HG03565 (cell line): ENCODE measurements at regions not wholly inside any gene's neighbourhood (a gene's known extent, or its start where the extent isn't known, plus 50 kb on each side); places are given as distances from the start of the nearest gene placed in this dataset.
"Not testable (repeated sequence)": the region's sequence is repeated elsewhere in the genome, so short reads cannot be mapped to it uniquely, and the experiment has no call there.

ENCODE experiments used
- ATAC-seq: cut with Tn5 transposase; IDR thresholded peaks from one replicate; pipeline ENCODE4 v1.9.1; 2021; ENCODE audit warnings: mild to moderate bottlenecking, moderate library complexity; ENCODE audit not compliant: unreplicated experiment

- ATAC-seq = no peak
Observed at GRCh38 chr2:125581557-125581956, 1074.4 kb upstream of the GYPC start.

DNA sequence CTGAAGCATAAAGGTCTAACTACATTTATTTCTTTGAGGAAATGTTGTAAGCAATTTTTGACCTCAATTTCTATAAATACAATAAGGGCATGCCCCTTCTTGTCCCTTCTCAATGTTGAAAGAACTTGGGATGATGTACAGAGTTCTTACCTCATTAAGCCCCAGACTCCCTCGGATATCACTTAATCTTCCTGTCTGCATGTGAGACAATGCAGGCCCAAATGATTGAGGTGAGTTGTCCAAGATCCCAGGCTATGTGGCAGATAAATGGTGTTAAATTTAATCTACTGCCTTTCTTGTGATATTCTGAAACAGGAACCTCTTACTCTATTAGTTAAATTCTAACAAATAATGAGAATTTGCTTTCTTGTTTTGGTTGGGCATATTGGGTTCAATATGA, 1073.4 kb upstream of the GYPC start:
- no peak for ATAC-seq

DNA sequence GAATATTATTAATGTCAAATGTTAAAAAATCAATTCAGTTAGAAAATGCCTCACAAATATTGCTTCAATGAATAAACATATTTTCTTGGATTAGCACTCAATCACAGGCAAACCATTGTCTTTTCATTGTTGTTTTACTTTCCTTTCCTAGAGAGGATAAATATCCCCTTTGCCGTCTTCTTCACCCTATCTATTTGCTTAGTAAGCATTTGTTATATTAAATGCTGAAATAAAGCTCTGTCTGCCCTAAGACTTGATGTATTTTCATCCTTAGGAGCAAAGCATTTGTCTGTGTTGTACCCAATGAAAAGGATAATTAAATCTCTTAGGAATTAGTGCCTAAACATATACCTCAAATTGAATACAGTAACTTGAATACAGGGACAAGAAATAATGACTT, 1071.2 kb upstream of the GYPC start:
- ATAC-seq = no peak

GRCh38 chr2:125588780-125589179, 1067.2 kb upstream of the GYPC start:
- no peak for ATAC-seq

DNA sequence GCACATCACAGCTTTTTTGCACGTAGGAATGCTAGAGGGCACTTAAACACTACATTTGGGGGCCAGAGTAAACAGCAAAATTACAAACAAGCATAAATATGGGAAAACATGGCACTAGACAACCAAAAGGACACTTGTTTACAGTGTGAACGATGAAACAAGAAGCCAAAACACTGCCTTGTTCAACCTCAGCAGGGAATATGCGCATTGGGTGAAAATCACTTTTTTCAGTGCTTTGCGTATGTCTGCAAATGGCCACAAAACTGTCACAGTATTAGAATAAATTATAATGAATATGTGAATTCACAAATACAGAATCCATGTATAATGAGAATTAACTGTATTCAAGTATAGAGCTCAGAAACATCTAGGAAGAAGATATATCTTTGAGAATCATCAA, 1064.0 kb upstream of the GYPC start:
- ATAC-seq = no peak

GRCh38 chr2:125593036-125593435, 1062.9 kb upstream of the GYPC start:
- ATAC-seq = no peak

GRCh38 chr2:125596612-125597011, 1059.3 kb upstream of the GYPC start:
- no peak for ATAC-seq

DNA sequence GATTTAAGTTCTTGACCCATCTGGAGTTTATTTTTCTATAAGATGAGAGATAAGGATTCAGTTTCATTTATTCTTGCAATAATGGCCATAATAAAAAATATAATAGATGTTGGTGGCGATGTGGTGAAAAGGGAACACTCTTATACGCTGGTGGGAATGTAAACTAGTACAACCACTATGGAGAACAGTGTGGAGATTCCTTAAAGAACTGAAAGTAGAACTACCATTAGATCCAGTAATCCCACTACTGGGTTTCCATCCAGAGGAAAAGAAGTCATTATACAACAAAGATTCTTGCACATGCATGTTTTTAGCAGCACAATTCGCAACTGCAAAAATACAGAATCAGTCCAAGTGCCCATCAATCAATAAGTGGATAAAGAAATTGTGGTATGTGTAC, 1040.5 kb upstream of the GYPC start:
- no peak for ATAC-seq

DNA sequence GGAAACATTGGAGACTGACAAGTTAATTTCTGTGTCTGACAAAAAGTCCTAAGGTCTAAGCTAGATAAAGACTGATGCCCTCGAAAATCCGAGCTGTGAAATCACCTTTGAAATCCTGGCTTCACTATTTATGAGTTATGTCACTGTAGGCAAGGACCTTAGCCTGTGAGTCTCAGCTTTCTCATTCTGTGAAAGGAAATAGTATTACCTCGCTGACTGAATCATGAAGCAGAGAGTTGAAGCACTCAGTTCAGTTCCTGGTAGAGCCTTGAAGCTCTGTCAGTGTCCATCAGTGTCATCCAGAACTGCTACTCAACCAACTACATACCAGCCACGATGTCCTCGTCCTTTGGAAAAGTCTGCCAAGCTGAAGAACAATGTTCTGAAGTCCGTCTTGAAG, 1025.6 kb upstream of the GYPC start:
- no peak for ATAC-seq

- no peak for ATAC-seq
Observed at GRCh38 chr2:125634662-125635061, 1021.3 kb upstream of the GYPC start.

DNA sequence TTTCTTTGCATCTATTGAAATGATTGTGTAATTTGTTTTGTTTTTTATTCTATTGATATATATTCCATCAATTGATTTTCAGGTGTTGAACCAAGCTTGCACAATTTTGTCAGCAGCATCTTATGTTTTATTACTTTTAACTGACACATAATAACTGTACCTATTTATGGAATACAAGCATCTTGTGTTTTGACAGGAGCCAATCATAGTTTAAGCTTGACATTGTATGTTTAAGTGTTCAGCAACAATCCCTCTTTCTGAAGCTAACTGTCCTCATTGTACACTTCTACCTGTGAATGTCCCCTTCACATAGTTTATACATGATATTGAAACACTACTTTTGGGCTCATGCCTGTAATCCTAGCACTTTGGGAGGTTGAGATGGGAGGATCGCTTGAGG, 1017.6 kb upstream of the GYPC start:
- no peak for ATAC-seq

DNA sequence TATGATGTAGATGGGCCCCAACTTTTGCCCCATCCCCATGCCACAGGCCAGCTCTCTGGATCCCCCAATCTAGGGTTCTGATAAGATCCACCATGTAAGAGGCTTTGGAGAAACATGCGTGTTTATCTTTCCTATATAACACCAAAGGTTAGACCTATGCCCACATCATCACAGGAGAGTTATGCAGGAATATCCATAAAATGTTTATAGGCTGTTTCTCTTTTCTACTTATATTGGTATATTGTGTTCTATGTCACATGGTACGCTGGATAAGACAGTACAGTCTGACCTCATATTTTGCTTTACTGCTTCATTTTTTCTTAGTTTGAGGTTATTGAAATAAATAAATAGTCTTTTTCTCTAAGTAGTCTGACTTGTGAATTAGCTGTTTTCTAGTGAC, 1013.9 kb upstream of the GYPC start:
- no peak for ATAC-seq

- peak; percentile 35 for ATAC-seq
Observed at GRCh38 chr2:125643128-125643527, 1012.8 kb upstream of the GYPC start.

DNA sequence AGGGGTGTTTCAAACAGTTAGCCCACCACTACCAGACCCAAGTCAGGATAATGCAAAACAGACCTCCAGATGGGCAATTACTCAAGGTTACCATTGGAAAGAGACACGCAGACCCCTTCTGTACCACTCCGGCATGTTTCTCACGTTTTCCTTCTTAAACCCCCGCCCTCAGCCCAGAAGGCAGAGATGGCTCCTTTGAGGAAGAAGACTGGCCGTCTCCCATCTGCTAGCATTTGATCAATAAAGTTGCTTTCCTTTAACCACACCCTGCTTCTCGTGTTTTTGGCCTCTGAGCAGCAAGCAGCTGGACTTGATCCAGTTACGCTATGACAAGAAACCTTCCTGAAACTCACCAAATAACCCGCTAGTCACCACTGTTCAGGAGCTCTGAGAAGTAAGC, 1012.4 kb upstream of the GYPC start:
- peak; percentile 41 for ATAC-seq

- ATAC-seq = no peak
Observed at GRCh38 chr2:125644257-125644656, 1011.7 kb upstream of the GYPC start.

DNA sequence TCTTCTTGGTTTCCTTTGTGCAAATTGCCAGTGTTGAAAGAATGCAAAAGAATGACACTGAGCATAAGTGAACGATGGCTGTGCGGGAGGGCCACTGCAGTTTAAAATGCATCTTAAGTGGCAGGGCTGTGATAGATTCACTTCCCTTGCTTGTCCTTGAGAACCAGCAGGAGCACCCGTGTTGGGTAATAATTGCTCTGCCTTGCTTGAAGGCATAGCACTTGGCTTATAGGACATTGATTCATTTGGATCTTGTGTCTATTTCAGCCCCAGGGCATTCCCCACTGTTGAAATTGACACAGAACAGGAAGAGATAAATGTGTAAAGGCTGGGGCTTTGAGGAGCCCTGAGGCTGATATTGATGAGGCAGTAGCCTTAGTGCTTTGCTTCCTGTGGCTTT, 1003.7 kb upstream of the GYPC start:
- ATAC-seq = no peak

- no peak for ATAC-seq
Observed at GRCh38 chr2:125654226-125654625, 1001.7 kb upstream of the GYPC start.

- ATAC-seq = no peak
Observed at GRCh38 chr2:125656190-125656589, 999.8 kb upstream of the GYPC start.

GRCh38 chr2:125658583-125658982, 997.4 kb upstream of the GYPC start:
- ATAC-seq = no peak

DNA sequence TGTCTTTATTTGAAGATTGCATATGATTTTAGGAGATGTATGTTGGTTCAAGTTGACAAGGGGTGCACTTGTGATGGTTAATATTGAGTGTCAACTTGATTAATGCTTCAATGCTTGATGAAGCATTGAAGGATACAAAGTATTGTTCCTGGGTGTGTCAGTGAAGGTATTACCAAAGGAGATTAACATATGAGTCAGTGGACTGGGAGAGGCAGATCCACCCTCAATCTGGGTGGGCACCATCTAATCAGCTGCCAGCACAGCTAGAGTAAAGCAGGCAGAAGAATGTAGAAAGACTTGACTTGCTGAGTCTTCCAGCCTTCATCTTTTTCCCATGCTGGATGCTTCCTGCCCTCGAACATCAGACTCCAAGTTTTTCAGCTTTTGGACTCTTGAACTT, 995.6 kb upstream of the GYPC start:
- ATAC-seq = not testable (repeated sequence)

- peak; percentile 88 for ATAC-seq
Observed at GRCh38 chr2:125667630-125668029, 988.3 kb upstream of the GYPC start.

GRCh38 chr2:125679903-125680302, 976.1 kb upstream of the GYPC start:
- no peak for ATAC-seq

DNA sequence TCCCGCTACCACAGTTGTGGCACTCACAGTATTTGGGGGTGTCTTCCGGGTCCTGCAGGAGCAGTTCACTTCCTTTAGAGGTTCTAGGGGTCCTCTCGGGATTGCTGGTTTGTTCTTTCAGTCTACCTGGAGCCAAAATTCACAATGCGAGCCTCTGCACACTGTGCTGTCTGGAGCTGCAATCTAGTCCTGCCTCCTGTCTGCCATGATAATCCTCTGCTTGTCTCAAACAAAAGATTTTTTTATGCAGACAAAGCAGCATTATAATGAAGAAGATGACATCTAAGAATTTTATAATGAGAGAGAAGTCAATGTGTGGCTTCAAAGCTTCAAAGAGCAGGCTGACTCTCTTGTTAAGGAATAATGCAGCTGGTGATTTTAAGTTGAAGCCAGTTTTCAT, 975.1 kb upstream of the GYPC start:
- no peak for ATAC-seq

DNA sequence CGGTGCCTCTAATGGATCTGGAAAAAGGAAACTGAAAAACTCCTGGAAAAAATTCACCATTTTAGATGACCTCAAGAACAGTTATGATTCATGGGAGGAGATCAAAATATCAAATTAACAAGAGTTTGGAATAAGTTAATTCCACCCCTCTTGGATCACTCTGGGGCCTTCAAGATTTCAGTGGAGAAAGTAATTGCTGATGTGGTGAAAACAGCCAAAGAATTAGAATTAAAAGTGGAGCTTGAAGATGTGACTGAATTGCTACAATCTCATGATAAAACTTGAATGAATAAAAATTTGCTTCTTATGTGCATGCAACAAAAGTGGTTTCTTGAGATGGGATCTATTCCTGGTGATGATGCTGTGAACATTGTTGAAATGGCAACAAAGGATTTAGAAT, 974.4 kb upstream of the GYPC start:
- ATAC-seq = no peak
